Activated CD4-positive, alpha-beta T cell treated with anti-CD3 and anti-CD28 coated beads, Interleukin-10, Interleukin-2, amounts not matched to agents 100 ng/mL and 50 ng/mL, durations not matched to agents 16 hours and 8 hours (primary cell): ENCODE measurements at regions not wholly inside any gene's neighbourhood (a gene's known extent, or its start where the extent isn't known, plus 50 kb on each side); places are given as distances from the start of the nearest gene placed in this dataset.

Experiments
- DNase-seq: peaks from one replicate; pipeline ENCODE4 v3.0.0-alpha.2; 2020

DNA sequence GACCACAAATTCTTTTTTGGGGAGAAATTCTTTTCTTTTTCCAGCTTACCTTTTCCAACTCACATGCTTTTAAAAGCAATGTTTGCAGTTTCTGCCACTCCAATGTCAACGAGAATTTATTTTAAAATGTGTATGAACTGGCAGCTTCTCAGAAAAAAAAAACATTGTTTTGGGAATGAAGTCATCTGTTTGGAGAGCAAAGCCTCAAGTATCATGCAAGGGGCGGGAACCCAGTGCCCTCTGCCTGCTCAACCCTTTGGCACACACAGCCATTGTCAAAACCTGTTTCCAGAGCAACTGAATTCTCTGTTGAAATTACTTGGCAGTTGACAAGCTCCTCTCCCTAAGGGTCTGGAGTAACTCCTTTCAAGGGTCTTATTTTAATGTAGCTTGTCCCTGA lies 128.5 kb downstream of the QPCT start:
- DNase-seq = no peak

DNA sequence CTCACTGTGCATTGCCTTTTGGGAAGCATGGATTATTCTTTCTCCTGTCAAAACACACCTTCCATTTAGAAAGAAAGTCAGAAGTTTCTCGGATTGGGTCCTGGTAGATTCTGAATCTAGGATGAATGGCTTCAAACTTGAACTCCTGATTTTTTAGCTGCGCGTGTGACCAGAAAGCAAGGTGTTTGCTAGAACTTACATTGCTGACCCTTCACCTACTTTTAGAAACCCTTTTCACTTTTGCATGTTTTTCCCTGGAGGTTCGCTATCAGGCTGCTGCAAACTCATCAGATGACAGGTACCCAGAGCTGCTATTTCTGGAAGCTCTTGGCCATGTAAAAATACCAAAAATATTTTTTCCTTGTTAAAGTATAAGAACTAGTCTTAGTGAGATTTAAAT lies 132.0 kb downstream of the QPCT start:
- no peak for DNase-seq

DNA sequence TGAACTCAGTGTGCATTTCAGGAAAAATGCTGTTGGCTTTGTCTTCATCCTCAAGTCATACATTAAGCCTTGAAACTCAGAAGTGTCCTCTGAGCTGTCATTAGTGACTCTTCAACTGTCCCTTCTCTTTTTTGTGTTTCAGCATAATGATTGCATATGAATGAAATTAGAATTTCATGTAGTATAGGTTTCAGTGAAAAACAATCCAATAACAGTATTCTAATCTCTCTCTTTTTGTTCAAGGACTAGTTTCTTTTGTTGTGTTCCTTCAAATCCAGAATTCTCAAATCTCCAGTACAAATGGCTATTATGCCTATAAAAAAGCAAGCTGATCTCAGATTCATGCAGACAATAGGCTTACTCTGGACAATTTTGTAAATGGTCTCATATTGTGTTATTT lies 133.5 kb downstream of the QPCT start:
- no peak for DNase-seq

DNA sequence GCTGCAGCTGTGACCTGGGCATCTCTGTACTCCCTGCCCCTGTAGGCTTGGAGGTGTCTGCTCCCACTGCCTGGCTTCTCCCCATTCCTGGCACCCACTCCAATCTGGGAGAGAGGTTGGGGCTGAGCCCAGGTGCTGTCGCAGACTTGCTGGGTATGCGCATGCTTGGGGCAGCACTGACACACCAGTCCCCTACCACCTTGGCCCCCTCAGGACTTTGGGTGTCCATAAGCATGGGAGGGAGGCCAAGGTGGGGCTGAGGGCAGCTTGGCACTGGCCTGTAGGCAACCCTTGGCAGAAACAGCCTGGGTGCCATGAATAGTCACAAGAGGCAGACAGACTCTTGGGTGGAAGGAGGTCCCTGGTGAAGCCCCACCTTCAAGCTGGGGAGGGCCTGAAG lies 136.8 kb downstream of the QPCT start:
- no peak for DNase-seq

DNA sequence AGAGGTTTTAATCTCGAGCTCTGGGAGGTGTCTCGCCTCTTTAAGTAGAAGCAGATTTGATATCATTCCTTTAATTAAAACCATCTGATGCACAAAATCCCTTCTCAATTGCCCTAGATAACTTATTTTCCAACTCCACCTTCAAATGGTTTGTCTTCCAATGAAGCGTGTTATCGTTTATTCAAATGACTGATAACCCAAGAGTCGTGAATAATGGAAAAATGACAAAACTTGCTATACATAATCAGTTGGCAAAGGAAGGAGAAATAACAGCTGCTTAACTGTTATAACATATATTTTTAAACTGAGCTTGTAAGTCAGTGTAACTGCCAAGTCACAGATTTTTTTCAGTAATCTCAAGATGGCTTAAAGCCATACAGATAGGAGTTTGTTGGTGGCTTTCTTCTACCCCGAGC lies 144.6 kb downstream of the QPCT start:
- DNase-seq = no peak

DNA sequence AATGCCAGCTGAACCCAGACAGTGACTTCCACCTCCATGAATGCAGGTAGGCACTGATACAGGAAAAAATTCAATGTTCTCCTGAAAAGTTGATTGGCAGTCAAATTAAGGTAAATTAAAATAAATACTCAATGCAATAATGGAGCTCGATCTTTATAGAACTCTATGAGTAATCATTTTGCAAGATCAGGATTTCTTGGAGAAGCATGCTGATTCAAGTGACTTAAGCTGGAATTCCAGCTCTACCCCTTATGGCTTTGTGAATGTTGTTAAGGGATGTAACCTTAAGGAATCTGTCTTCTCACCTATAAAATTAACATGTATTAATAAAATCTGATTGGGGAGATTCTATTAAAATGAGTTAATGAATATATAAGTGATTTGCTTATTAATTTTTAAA lies 145.1 kb downstream of the QPCT start:
- no peak for DNase-seq

DNA sequence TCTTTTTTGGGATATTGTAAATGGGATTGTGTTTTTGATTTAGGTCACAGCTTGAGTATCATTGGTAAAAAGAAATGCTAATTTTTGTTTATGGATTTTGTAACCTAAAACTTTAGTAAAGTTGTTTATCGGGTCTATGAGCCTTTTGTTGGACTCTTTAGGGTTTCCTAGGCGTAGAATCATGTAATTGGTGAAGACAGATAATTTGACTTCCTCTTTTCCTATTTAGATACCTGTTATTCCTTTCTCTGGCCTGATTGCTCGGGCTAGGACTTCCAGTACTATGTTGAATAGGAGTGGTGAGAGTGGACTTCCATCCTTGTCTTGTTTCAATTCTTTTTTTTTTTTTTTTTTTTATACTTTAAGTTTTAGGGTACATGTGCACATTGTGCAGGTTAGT lies 149.0 kb downstream of the QPCT start:
- DNase-seq = no peak

DNA sequence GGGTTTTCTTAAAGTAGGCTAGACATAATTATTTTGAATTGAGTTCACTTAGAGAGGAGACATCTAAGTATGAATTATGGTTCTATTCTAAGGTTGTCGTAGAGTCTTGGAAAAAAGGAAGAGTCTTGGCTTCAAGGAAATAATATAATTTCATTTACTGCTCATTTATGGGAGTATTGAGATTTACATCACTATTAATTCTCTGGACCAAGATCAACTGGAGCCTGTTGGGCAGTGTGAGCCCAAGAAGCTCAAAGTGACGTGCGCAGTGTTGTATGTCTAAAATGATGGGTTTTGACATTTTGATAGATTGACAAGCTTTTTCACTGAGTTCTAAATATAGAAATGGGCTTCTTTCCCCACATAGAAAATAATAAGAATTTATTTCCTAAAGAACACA lies 154.7 kb downstream of the QPCT start:
- DNase-seq = no peak

DNA sequence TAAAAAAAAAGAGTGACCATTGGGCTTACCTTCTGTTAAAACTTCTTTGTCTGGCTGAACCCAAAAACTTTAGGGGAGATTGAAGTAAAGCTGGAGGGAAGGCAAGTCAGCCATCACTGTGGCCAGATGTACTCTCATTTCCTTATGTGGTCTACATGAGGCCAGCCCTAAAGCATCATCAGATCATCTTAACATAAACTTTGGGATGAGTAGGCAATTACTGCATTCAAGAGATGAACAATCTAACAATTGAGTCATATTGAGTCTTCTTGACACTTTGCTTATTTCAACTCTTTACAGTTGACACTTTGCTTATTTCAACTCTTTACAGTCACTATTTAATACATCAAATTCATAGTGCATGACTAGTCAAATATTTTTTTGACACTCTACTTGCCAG lies 155.6 kb downstream of the QPCT start:
- DNase-seq = peak; percentile 48

DNA sequence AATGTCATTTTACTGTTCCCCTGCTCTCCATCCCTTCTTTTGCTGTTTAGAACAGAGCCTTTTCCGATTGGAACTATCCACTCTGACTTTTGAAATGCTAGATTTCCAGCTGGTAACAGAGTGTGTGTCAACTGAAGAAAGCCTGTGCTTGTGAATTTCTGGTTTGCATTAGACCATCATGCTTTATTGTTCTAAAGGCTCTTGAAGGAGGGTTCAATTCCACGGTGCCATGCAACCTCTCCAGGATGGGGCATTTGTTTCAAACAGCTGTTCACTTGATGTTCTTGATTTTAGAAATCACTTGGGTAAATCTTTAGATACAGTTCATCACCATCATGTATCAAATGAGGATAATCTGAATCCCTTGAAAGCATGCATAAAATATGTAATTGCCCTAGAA lies 156.7 kb downstream of the QPCT start:
- DNase-seq = no peak

DNA sequence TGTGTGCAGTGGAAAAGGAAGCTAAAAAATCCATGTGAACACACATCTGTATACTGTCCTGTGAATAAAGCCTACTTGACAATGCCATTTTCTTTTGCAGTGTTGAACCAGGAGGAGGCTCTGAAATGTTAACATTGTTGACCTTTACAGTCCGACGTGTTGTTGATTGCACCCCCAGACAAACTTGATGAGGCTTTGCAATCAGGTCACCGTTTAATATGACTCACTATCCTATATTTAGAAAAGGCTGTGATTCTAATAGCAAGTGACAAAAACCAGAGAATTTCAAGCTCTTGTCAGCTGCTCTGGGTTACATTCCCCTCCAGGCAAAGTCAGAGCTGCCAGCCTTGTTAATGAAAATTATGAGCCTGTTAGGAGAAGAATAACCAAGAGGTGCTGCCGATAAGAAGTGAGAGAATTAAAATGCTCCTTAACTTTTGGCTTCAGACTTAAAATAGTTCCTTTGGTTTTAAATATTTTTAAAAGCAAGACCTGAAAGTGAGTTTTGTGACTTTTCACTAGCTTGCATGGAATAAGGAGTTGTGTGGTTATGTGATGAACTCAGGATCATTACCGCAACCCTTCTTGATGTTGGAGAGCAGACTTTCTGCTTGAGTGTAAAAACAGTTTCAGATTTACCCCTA lies 162.1 kb downstream of the QPCT start:
- no peak for DNase-seq

DNA sequence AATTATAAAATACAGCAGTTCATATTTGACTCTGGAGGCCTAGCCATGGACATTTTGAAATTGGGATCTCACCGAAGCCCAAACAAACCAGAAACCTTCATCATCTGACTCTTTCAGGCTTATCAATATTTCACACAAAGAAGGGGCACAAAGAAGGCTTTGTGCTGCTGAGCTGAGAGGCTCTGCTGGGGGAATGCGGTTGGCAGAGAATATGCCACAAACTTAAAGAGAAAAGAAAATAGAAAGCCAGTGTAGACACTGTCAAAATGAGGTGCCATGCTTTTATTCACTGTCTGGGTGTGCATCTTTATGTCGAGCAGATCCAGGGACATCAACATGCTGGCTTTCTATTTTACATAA lies 162.6 kb downstream of the QPCT start:
- no peak for DNase-seq

DNA sequence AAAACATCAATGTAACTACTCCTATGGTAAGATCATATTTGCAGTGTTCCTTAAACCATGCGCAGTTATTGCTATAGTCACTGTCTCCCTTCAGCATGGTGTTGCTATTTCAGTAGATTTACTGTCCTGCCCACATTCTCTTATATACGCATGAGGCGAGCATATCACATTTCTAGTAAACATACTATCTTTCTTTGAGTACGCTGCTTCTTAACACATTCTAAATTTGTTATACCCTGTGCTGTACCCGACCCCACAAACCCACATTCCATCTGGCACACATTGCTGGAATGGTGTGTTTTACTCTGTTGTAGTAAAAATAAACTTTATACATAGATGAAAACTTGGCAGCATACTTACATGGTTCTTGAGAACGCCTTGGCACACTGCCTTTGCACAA lies 163.3 kb downstream of the QPCT start:
- no peak for DNase-seq

DNA sequence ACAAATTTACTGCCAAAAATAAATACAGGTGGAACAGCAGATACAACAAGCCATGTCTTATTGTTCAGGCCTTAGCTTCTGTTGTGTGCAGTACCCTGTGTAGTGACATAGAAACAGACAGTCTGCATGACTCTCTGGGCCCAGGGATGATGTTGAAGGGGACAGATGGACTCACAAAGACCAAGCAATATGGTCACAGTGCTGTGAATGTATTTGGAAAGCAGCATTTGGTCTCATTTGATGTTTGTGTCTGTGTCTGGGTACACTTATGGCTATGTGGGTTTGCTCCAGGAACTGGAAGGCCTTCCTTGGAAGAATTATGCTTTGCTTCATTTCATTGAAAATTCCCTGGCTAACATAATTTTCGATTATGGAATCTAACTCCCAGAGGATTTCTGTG lies 158.5 kb downstream of the CDC42EP3 start:
- DNase-seq = no peak

DNA sequence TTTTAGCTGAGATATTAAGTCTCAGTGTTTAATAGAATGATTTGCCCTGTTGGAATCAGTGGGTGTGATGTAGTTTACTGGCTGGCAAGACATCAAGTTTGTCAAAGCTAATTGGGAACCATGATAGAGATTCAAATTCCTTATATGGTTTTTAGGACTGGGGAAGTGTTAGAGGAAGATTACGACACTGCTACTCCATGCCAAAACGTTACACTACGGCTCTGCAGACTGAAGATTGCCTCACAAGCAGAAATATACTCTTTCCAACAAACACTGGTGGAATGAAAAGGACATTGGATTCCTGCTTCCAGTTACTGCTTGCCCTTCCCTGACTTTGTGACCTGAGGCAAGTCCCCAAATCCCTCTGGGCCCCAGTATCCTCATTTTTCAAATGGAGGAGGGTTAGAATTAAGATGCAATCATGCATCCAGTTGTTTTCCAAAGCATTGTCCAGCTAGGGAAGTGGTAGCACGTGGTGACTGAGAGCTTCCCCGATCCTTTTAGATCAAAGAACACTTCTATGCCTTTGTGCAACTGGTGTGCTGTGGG lies 147.6 kb downstream of the CDC42EP3 start:
- no peak for DNase-seq

DNA sequence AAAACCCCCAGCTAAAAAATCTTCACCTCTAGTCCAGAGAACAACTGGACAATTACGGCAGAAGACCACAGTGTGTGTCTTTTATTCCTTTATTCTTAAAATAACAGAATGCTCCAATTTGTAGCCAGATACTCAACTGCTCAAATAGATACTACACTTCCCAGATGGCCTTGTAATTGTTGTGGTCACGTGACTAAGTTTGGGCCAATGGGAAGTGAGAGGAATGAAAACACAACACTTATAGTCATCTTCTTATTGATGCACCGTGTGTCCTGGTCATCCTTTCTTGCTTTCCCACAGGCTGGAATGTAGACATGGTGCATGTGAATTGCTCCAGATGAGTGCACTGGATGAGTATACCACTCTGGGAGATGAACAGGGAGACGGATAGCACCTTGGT lies 145.1 kb downstream of the CDC42EP3 start:
- DNase-seq = no peak

DNA sequence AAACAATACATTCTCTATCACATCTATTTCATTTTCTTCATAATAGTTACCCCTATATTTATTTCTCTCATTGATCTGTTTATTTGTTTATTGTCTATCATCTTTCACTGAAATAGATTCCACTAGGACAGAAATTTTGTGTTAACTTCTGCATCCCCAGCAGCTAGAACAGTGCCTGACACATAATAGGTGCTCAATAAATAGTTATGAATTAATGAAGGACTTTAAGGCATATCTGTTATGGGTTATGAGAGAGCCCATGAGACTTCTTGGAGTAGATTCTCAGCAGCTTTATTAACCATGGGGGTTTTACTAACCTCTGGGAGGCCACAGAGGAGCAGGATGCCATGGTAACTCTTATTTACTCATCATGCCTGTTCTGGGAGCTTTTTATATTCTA lies 144.6 kb downstream of the CDC42EP3 start:
- DNase-seq = no peak

DNA sequence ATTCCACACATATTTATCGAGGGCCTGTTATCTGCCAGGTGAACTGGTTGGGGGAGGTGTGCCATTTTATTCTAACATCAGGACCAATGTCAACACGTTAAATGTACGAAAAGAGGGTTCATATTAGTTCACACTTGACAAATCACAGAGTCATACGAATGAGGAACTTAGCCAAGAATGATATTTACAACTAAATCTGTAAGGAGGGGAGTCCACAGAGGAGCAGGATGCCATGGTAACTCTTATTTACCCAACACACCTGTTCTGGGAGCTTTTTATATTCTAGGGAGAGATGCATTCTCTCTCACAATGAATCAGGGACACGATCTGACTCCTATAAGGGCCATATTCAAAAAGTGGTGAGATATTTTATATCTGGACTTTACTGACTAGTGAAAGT lies 144.1 kb downstream of the CDC42EP3 start:
- no peak for DNase-seq

DNA sequence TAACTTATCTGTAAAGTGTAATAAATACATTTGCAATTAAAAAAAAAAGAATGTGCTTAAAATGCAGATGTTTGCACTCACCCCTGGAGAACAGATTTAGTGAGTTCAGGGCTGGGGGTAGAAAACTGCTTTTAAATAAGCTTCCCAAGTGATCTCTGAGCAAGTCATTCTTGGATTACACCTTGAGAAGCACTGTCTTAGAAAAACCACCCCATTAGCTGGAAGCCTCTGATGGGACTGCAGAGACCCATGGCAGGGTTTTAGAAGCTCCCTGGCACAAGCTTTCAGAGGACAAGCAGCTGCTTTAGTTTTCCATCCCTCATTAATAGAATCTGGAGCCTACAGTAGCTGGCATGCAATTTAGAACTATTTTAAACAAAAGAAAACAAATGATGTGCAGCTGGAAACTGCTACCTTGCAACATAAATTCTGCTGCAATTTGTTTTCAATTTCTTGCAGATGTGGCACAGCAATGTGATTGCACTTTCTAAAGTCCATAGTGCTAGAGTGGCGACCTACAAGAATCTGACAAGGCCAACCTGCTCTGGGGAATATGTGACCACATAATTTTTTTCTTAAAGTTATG lies 141.5 kb downstream of the CDC42EP3 start:
- DNase-seq = peak; percentile 42

DNA sequence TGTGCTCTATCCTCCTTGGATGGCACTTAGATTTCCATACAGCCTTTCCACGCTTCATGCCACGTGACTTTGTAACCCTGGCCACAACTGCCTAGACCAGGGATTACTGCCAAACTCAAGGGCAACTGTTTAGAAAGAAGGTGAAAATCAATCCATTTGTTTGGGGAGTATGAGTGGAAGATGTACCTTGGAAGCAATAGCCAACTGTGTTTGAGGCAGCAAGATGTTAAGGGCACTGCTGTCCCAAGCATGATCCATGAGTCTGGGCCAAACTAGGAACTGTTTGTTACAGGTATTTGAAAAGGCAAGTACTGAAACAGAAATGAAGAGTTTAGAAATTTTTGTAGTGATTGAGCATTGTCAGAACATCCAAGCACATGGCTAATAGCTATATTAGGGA lies 138.9 kb downstream of the CDC42EP3 start:
- DNase-seq = no peak

DNA sequence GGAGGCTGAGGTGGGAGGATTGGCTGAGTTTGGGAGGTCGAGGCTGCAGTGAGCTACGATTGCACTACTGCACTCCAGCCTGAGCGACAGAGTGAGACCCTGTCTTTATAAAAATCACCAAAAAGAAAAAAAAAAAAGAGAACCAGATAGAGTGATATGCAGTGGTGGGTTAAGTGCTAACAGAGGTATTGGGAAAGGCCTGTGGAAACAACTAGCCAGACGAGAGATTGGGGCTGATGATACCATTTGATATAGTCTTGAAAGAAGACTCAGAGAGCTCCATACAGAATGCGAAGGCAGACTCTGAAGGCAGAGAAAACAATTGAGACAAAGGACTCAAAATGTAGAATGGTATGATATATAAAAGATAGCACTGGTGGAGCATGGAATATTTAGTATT lies 134.1 kb downstream of the CDC42EP3 start:
- no peak for DNase-seq

DNA sequence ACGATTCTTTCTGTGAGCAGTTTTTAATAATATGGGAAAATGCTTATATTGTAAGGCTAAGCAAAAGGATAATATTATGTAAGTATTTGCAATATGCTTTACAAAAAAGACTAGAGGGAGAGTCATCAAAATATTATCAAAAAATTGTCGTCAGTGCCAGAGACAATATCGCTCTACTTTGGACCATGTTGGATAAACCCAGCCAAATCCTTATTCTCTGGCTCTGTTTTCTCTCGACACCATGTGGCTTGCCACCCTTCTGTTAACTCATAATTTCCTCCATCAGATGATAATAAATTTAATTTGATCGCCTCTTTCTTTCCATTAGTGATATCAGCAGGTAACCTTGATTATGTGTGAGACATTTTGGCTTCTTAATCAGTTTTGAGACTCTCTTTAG lies 129.9 kb downstream of the CDC42EP3 start:
- DNase-seq = no peak

DNA sequence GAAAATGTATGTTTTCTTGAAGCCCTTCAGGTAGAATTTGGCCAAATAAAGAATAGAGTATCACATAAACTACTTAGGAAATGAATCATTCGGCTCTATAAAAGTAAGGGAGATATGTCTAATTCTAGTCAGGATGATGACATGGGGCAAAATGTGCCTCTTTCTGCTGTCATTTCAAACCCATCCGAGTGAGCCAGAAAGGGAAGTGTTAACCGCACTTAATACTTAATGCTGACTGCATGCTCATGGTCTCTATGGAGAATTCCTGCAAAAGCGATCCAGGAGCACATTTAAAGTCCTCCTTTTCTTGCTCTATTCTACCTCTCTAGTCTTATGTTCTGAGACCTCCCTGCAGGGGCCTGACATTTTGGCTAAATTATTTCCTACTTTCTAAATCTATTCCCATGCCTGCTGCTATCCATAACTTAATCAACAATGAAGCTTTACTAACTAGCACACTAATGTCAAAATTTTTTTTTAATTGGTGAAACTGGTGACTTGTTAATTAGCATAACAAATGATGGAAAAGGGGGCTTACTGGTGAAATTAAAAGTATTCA lies 127.4 kb downstream of the CDC42EP3 start:
- no peak for DNase-seq

DNA sequence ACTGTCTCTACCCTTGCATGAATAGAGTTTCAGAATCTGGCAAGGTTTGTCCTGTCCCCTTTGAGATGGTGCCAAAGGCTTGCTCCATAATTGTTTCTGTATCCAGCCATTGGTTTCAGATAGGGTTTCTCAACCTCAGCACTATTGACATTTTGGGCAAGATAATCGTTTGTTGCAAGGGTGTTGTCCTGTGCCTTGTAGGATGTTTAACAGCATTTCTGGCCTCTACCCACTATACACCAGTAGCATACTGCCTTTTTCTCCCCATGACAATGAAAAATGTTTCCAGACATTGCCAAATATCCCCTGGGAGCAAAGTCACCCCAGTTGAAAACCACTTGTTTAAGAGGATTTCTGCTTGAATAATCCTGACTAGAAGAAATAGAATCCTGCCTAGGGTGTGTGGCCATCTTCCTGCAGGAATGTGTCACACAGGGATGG lies 126.8 kb downstream of the CDC42EP3 start:
- DNase-seq = no peak

DNA sequence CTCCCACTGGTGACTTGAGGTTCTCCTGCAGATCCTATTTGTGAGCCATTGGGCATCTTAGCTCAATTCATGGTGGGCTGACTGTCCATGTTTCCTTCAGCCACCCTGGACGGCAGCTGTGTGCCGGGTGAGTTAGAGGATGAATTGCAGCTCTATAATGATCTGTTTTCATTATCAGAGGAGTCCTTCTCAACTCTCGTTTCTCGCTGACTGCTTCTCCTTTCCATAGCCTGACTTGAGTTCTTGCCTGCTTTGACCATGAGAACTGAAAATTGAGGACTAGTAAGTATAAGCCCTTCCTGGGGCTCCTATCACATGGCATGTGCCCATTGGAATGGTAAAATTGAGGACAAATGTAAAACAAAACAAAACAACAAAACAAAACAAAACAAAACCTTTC lies 121.8 kb downstream of the CDC42EP3 start:
- no peak for DNase-seq
